ENCODE measurements at regions not wholly inside any gene's neighbourhood (a gene's known extent, or its start where the extent isn't known, plus 50 kb on each side); places are given as distances from the start of the nearest gene placed in this dataset.

DNA sequence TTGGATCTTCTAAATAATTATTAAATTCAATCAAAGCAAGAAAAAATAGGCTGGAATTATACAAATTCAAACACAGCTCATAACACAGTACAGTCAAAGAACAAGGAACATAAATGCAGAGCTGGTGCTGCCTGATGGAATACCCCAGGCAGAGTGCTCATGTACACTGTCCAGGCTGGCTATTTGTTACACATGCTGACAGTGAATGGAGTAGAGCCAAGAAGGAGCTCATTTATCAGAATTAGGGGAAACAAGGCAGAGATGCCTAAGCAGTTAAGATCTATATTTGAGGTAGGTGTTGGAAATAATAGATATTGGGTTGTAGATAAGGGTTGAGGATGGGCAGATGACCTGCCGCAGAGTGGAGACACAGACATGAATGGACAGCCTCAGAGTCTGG is 788.2 kb upstream of the ARPP21 start:
- TF ChIP-seq EZH2 (IDR thresholded peaks at IDR 0.05; ENCODE audit: low read depth) (no peak), CTCF (conservative IDR thresholded peaks at IDR 0.05) (no peak)
